GM19043 (cell line): ENCODE measurements at regions not wholly inside any gene's neighbourhood (a gene's known extent, or its start where the extent isn't known, plus 50 kb on each side); places are given as distances from the start of the nearest gene placed in this dataset.
"Not testable (repeated sequence)": the region's sequence is repeated elsewhere in the genome, so short reads cannot be mapped to it uniquely, and the experiment has no call there.

Source experiments
- ATAC-seq: cut with Tn5 transposase; IDR thresholded peaks from one replicate; pipeline ENCODE4 v1.9.1; 2021; ENCODE audit warnings: low read depth; ENCODE audit not compliant: unreplicated experiment

DNA sequence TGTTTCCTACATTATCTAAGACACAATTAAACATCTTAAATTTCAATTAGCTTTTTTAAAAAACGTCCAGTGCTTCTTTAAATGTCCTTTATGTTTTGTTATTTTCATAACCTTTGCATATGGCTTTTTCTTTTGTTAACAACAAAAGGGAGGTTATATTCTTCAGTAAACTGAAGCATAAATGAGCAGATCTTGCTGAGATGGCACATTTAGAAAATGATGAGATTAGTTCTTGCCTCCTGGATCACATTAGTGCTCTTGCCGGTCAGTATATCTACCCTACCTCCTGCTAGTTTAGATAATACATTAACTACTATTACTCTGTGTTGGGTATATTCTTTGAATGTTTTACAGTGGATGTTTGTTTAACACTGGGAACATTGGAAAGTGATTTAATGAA, 126.1 kb downstream of the DISP1 start:
- ATAC-seq, result no peak

DNA sequence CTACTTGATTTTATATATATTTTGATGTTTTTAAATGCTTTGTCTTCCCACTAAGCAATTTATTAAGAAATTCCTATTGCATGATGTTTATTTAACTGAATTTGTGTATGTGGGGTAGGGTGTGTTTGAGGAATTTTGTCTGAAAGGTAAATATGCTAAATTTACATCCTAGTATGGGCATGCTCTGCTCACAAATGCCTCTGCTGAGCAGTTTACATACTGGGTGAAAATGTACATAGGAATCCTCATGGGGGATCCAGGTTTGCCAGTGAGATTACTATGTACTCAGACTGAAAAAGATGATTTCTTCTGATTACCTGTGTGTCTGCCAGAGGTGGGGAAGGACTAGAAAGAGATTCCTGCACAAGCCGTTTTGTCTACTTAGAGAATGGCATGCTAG, 126.6 kb downstream of the DISP1 start:
- no peak for ATAC-seq

DNA sequence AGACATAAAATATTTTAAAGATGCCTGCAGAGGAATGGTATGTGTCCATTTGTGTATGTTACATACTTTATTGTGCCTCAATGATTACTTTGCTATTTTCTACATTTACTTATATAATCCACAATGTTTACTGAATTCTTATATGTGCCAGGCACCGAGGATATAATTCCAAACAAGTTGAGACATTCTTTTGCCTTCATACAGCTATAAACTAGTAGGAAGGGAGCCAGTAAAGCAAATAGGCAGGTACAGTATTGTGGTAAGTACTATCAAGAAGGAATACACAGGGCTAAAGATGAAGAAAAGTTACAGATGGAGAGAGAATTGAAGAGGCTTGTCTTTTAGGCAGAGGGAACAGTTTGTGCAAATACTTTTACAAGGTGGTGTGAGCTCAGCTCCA, 131.6 kb downstream of the DISP1 start:
- ATAC-seq, result no peak

DNA sequence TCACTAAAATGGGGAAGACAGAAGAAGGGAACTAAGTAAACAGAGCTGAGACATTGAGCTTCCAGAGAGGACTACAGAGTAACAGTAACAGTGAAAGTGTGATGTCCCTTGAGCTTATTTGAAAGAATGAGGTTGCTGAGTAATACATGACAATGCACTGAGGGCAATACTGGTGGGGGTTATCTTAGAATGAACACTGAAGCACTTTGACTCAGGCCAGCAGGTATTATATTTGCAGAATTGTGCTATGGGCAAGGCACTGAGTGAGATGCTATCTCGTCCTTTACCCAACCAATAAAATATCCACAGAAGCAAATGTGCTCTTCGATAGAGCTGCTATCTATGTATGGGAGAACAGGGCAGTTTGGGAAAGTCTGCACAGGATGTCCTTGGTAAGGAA, 133.2 kb downstream of the DISP1 start:
- ATAC-seq, result no peak

DNA sequence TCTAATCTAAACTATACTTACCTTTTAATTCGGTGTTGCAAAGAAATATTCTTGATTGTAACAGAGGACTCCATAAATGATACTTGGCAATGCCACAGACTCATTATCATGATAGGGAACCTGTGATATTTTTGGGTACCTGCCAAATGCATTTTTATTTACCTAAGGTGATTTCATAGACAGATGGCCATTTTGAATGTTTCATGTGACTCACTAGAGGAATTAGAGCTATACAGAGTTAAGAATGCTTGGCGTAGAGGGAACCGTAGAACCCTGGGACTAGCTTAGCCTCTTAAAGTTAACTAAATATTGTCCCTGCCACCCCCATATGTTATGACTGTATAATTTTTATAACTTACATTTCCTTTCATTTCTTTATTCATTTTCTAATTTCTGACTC, 136.1 kb downstream of the DISP1 start:
- ATAC-seq, result no peak

DNA sequence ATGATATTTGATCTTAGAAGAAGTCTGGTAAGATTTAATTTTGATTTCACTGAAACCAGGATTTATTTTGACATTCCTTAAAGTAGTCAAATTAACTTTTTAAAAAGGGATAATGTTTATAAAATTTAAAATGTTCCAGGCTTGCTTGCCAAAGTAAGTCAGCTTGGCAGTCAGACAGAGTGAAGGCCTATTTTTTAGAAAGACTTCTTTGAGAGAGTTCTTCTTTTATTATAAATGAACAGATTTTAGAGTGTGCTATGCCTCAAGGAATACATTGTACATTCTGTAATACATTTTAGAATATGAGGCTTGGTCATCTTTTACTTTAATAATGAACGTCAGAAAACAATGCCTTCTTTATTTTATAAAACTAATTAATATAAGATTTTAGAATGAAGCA, 138.7 kb downstream of the DISP1 start:
- no peak for ATAC-seq

DNA sequence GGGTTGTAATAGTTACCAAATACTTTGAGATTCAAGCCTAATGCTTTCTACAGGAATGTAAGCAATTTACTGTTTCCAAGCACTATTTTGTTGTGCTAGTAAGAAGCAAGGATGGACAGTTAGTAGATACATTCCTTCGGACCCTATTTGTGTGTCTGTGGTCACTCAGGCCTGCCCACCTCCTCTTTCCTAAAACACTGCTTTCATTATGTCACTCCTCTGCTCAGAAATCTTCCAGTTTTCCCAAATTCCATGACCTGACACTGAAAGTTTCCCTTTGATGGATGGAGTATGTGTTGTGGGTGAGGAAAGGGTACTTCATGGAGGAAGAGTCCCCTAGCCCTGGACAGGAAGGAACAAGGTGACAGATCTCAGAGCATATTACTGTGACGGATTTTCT, 141.1 kb downstream of the DISP1 start:
- no peak for ATAC-seq

DNA sequence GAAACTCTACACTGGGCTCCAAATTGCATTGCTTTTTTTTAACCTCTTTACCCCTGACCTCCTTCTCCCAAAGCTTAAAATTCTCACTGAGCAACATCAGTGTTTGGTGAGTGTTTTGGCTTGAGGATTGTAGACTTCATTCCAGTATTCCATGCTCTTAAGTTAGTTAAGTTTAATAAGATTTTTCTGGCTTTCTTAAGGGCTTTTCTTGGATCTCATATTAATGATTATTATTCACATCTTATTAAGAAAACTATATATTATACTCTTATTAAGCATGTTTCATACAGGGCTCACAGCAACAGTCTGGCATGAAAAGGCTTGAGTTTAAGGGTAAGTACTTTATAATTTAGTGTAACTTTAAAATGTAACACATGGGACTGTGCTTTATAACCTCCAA, 141.8 kb downstream of the DISP1 start:
- ATAC-seq, result no peak

DNA sequence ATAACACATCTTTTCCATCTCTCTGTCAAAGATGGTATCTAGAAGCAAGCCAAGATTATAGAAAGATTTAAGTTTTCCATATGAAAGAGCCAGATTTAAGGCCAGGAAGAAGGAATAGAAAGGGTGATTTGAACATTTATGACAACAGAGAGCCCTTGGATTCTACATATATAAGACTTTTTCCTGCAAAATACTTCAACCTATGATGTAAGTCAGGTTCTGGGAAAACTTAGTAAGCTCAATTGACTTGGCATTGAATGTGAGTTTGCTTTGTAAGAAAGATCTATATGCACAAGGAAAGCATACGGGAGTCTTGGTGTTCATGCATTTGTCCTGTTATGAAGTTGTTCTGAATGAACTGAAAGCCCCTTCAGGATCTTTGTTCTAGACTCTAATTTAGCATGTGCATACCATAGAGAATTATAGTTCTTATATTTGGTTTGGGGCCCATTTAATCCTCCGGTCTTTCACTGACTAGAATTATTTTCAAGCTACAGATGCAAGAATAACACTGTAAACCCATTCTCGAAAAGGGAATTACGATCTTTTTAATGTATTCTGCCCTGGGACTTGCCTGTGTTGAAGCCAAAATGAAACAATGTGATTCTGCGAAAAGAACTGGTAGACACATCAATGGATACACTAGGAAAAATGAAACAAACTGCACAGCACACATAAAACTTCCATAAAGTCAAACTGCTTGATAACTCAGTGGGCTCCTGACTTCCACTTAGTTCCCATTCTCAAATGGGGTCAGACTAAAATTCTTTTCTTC, 152.8 kb downstream of the DISP1 start:
- ATAC-seq, result no peak

DNA sequence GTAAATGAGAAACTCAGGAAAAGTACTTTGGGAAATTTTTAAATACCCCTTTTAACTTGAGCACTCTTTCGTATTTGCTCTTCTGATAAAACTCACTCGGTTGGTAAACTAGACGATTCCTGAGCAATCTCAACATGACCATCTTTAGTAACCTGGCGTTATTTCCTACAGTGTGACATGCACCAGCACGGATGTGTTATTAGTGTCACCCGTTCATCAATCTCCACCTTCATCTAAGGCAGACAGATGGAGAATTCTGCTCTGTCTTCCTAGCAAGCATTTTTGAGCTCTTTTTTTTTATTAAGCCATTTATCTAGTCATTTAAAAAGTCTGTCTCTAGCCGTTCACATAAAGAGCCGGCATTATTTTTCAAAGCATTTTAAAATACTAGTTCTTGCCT, 155.2 kb downstream of the DISP1 start:
- ATAC-seq, result no peak

DNA sequence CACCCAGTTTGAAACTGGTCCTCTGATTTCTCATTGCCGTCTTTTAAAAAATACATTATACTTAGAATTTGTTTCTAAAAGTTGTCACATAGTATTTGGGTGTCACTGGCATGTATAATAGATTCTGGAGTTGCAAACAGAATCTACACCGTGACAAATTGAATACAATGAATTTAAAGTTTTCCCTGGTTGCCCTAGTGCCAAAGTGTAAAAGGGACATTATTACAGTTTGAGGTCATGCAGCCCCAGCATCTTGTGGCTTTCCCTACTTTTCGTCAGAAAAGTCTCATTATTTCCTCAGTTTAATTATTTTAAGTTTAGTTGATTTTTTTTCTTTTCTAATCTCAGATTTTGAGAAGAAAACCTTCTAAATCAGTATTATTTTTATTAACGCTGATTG, 155.9 kb downstream of the DISP1 start:
- no peak for ATAC-seq

DNA sequence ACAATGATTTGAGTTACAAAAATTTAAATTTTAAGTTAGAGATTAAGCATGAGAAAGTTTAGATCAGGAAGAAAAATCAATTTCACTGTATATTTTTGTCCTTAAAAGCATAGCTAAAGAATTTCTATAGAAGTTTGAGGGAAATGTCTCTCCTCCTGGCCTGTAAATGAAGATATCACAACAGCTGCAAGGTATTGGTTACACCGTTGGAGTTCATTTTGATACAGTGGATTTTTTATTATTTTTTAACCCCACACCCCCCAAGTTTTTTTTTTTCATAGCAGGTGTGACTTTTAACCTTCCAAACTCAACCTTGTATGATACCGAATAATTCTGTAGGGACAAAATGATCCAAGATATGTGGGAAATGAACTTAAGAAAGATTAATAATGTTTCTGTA, 156.3 kb downstream of the DISP1 start:
- no peak for ATAC-seq

DNA sequence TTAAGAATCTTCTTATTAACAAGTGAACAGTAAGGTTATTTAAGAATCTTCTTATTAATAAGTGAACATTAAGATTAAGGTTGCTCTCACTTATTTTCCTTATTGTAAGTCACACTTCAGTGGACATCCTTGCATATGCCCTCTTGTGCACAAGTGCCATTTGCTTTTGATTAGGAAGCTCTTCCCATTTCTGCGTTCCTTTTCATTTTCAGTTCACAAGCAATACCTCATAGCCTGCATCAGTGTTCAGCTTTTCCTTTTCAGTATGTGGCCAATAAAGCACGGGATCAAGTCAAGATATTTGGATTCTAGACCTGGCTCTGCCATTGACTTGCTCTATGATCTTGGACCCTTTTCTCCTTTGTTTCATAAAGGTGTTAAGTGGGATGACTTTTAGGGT, 158.7 kb downstream of the DISP1 start:
- no peak for ATAC-seq

DNA sequence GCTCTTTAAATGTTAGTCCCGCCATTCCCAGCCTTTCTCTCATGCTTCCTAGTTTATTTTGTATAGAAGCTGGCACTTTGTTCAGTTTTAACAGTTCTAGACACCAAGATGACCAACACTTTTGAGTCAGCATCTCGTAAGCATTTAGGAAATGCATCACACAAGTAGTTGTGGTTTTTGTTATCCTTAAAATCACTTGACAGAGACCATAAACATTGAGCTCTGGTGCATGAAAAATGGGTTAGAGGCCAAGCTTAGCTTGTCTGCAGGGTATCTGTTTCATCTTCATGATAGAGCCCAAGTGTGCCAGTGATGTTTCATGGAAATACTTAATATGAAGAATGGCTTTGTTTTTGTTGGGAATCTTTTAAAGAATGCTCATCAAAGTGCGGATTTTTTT, 159.7 kb downstream of the DISP1 start:
- no peak for ATAC-seq

DNA sequence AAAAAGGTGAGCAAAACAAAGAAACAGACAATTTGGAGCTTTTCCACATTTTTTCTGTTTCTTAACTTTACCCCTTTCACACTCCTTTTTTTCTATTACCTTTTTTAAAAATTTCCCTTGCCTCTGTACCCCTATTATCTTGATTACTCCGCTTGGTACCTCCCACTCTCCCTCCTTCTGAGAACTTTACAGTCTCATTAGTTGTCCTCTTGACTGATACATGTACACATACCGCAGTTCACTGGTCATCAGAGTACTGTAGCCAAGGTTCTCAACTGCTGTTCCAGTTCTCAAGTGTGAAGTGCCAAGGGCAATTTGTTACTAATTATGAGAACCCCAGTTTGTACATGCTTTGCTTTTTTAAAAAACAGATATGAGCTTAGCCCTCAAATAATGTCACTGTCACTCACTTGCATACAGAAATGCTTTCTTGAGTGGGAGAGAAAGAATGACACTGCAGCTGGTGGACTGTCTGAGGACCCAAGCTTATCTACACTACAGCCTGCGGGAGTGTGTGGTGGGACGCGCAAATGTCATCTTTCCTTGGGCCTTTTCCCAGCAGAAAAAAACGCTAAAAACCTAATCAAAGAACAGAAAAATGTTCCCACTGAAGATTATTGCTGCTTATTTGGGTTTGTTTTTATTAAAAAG, 160.8 kb downstream of the DISP1 start:
- ATAC-seq, result no peak

DNA sequence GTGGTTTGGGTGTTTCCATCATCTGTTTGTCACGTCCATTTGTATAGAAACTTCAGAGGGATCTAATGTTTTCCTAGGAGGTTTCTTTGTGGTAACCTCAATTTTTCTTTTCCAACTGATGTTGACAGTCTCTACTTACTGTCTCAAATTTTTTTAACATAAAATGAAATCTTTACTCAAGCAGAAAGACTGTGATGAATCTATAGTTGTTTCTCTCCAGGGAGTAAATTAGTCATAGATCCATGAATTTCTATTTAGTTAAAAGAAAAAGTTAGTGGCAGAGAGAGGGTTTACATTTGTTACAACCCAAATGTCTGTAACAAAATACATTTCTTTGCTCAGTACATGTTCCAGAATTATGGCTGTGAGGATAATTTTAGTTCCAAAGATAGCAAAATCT, 161.6 kb downstream of the DISP1 start:
- no peak for ATAC-seq

DNA sequence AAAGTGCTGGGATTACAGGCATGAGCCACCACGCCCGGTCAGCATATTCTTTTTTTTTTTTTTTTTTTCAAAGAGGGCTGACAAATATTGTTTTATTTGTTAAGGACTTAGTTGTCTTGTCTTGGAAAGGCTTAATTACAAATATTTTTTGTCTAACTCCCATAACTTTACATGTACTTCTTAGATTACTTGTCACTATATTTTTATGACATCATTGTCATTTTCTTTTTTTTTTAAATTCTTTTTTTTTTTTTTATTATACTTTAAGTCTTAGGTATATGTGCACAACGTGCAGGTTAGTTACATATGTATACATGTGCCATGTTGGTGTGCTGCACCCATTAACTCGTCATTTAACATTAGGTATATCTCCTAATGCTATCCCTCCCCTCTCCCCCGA, 162.5 kb downstream of the DISP1 start:
- ATAC-seq, result not testable (repeated sequence)

DNA sequence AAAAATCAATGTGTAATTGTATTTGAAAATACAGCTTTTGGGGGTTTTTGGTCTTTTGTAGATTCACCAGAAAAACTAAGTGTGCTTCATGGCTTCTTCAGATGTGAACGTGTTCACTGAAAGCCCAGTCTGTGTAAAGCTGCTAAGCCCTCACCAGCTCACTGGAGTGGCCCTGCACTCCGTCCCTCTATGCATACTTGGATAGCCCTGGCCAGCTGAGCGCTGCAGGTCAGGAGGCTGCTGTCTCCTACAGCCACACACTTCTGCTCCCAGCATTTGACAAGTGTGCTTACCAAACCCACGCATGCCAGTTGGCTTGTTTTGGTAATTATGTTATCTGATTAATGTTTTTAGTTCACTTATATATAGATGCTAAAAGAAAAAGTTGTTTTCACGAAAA, 163.5 kb downstream of the TLR5 start:
- no peak for ATAC-seq

DNA sequence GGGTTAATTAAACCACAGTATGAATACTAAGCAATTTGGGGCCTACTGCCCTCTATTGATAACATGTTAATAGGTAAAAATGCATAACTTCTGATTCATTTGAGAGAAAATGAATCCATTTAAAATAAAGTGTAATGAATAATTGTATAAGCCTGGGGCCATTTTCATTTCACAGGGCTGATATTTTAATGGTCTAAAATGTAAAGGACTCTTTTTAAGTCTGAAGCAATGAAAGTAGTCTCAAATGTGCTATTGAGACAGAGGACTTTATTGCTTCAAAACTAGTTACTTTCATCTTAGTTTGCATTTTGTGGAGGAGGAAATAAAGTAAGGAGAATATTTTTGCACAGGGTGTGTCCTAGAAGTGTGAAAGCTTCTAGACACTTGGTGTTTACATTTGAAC, 155.4 kb downstream of the TLR5 start:
- ATAC-seq, result no peak

DNA sequence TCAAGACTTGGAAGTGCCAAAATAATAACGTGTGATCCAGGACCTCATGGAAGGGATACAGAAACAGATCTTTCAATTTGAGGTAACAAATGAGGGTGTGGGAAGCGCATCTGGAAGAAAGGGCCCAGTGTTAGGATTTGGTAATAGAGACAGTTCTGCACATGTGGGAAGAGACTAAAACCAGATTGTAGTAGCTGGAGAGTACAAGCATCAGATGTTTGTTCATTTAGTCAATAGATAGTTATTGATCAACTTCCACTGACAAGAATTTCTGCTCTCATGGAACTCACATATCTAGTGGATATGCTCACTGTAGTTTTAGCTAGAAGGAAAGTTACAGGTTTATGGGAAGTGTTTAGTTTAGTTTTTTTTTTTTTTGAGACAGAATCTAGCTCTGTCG, 153.6 kb downstream of the TLR5 start:
- ATAC-seq, result no peak

DNA sequence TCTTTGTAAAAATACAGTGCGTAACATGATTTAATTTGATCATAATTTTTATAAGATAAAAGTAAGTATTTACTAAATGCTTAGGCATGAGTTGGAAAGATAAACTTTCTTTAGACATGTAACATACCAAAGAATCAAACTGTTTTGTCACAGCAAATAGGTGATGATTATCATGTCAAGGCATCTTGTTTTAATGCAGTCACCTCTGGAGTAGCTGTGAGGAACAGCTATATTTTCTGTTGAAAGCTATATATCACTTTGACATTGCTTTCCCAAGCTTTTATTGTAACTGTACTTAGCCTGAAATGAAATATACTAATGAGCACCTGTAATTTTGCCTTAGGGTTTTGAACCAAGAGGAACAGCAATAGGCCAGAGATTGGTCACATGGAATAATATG, 151.9 kb downstream of the TLR5 start:
- no peak for ATAC-seq

DNA sequence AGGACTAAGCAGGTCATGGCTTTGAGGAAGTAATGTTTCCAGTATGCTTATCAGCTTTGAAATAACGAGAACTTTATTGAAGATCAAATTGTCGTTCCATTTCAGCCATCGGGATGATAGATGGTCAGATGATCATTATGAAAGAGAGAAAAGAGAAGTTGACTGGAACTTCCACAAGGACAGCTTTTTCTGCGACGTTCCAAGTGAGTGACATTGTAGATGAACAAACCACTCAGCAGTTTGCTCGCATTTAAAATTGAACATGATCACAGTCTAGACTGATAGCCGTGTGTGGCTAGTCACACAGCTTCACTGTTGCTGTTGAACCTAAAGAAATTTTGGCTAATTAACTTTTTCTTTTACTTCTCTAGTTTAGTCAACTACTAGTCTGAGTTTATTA, 151.1 kb downstream of the TLR5 start:
- ATAC-seq, result no peak
